K562 (cell line): ENCODE measurements at regions not wholly inside any gene's neighbourhood (a gene's known extent, or its start where the extent isn't known, plus 50 kb on each side); places are given as distances from the start of the nearest gene placed in this dataset.
A peak's percentile ranks its signal among the peaks of the same experiment; 100 is the strongest.

Experiments used
- ARID3A ChIP-seq: IDR thresholded peaks from 2 replicates; pipeline ENCODE4 v1.6.1; 2012; ENCODE audit warnings: low read depth, low read length, improper control_type of control experiment, borderline replicate concordance
- BACH1 ChIP-seq: fragments of 200-800 bp; sonication (Bioruptor generic); IDR thresholded peaks from 2 replicates; pipeline ENCODE4 v1.6.1; 2016; ENCODE audit warnings: missing genetic modification characterization, missing compliant biosample characterization
- FOSL1 ChIP-seq: fragments of 200-800 bp; sonication (Bioruptor generic); conservative IDR thresholded peaks from 2 replicates; pipeline ENCODE4 v1.6.1; 2016; ENCODE audit warnings: missing genetic modification characterization, missing compliant biosample characterization
- FOXP1 ChIP-seq: sonication (generic); formaldehyde crosslinking; IDR thresholded peaks from 2 replicates; pipeline ENCODE4 v1.8.0; 2022; ENCODE audit warnings: mild to moderate bottlenecking, missing genetic modification reagents
- GABPB1 ChIP-seq: sonication (generic); formaldehyde crosslinking; IDR thresholded peaks from 2 replicates; pipeline ENCODE4 v1.8.0; 2022; ENCODE audit warnings: mild to moderate bottlenecking, missing genetic modification reagents
- HES1 ChIP-seq: fragments of 450-650 bp; IDR thresholded peaks from 2 replicates; pipeline ENCODE4 v1.6.1; 2016; ENCODE audit warnings: low read depth, mild to moderate bottlenecking, moderate library complexity
- HEY1 ChIP-seq: fragments of 250-450 bp; sonication (Bioruptor Pico); IDR thresholded peaks from 2 replicates; pipeline ENCODE4 v1.5.0; 2020; ENCODE audit warnings: mild to moderate bottlenecking, moderate library complexity, borderline replicate concordance
- HOMEZ ChIP-seq: fragments of 250-450 bp; sonication (Bioruptor Pico); IDR thresholded peaks from 2 replicates; pipeline ENCODE4 v1.4.0; 2020; ENCODE audit warnings: mild to moderate bottlenecking, moderate library complexity
- MED1 ChIP-seq: sonication (generic); formaldehyde crosslinking; IDR thresholded peaks from 2 replicates; pipeline ENCODE4 v1.8.1; 2023; ENCODE audit warnings: missing genetic modification reagents, borderline replicate concordance
- MEIS2 ChIP-seq: fragments of 450-650 bp; IDR thresholded peaks from 2 replicates; pipeline ENCODE4 v1.6.1; 2014; ENCODE audit warnings: mild to moderate bottlenecking; ENCODE audit not compliant: partially characterized antibody
- PHB2 ChIP-seq: fragments of 450-650 bp; IDR thresholded peaks from 2 replicates; pipeline ENCODE4 v1.6.1; 2017; ENCODE audit warnings: low read depth
- POLR2G ChIP-seq: fragments of 200-400 bp; formaldehyde crosslinking; IDR thresholded peaks from 2 replicates; pipeline ENCODE4 v1.6.1; 2017; ENCODE audit warnings: low read depth, mild to moderate bottlenecking, antibody characterized with exemption, low read length, moderate library complexity
- POU5F1 ChIP-seq: fragments of 150-350 bp; IDR thresholded peaks from 2 replicates; pipeline ENCODE4 v1.6.1; 2014; ENCODE audit warnings: borderline replicate concordance, low read length, low read depth, mild to moderate bottlenecking; ENCODE audit not compliant: partially characterized antibody
- PTRF ChIP-seq: fragments of 450-650 bp; IDR thresholded peaks from 2 replicates; pipeline ENCODE4 v1.6.1; 2016; ENCODE audit warnings: mild to moderate bottlenecking, missing genetic modification characterization, missing compliant biosample characterization
- SMARCA5 ChIP-seq: fragments of 450-650 bp; IDR thresholded peaks from 2 replicates; pipeline ENCODE4 v1.6.1; 2016
- TFE3 ChIP-seq: fragments of 450-650 bp; formaldehyde crosslinking; IDR thresholded peaks from 2 replicates; pipeline ENCODE4 v1.4.0; 2020; ENCODE audit warnings: mild to moderate bottlenecking, mixed read lengths
- TGIF2 ChIP-seq: sonication (generic); formaldehyde crosslinking; IDR thresholded peaks from 2 replicates; pipeline ENCODE4 v1.8.1; 2022; ENCODE audit warnings: mild to moderate bottlenecking, missing genetic modification reagents, moderate library complexity
- ZFX ChIP-seq: sonication (generic); formaldehyde crosslinking; IDR thresholded peaks from 2 replicates; pipeline ENCODE4 v1.8.0; 2022; ENCODE audit warnings: mild to moderate bottlenecking, missing genetic modification reagents, moderate library complexity
- ZNF217 ChIP-seq: sonication (generic); formaldehyde crosslinking; IDR thresholded peaks from 2 replicates; pipeline ENCODE4 v1.8.0; 2022; ENCODE audit warnings: mild to moderate bottlenecking, missing genetic modification reagents
- ZNF23 ChIP-seq: fragments of 250-450 bp; sonication (Bioruptor Pico); IDR thresholded peaks from 2 replicates; pipeline ENCODE4 v1.4.0; 2020; ENCODE audit warnings: mild to moderate bottlenecking
- ZNF263 ChIP-seq: sonication (generic); formaldehyde crosslinking; IDR thresholded peaks from 2 replicates; pipeline ENCODE4 v1.8.0; 2022; ENCODE audit warnings: mild to moderate bottlenecking, missing genetic modification reagents, borderline replicate concordance
- ZNF408 ChIP-seq: fragments of 250-450 bp; sonication (Bioruptor Pico); IDR thresholded peaks from 2 replicates; pipeline ENCODE4 v1.4.0; 2020; ENCODE audit warnings: low read depth, mild to moderate bottlenecking, moderate library complexity
- ZNF766 ChIP-seq: fragments of 200-800 bp; sonication (Bioruptor generic); conservative IDR thresholded peaks from 2 replicates; pipeline ENCODE4 v1.6.1; 2016; ENCODE audit warnings: missing genetic modification characterization, missing compliant biosample characterization

- TF ChIP-seq HOMEZ (CRISPR knock-in tag) (no peak), ARID3A (no peak), ZNF766 (CRISPR knock-in tag) (no peak), TFE3 (CRISPR knock-in tag) (no peak), MEIS2 (no peak), GABPB1 (CRISPR knock-in tag) (no peak), FOSL1 (peak; percentile 28; the same call in 1 of the 2 replicates), SMARCA5 (0 out of 2 replicates have a peak, but pooled peaks have one; percentile 23), ZNF23 (no peak), POLR2G (no peak), ZNF217 (no peak), HES1 (no peak), ZFX (no peak), PTRF (tag) (no peak), MED1 (no peak), FOXP1 (CRISPR knock-in tag) (no peak), BACH1 (tag) (no peak), TGIF2 (CRISPR knock-in tag) (no peak), ZNF408 (CRISPR knock-in tag) (no peak), ZNF263 (CRISPR knock-in tag) (no peak), HEY1 (CRISPR knock-in tag) (no peak), PHB2 (no peak), POU5F1 (no peak)
Measured at GRCh38 chrX:65932173-65933084, 107.5 kb downstream of the VSIG4 start (continued).
